Left lung (tissue), 4 donors: ENCODE measurements at regions not wholly inside any gene's neighbourhood (a gene's known extent, or its start where the extent isn't known, plus 50 kb on each side); places are given as distances from the start of the nearest gene placed in this dataset.

Source experiments
- ATAC-seq: fragments of 200-7000 bp; cut with Tn5 transposase; one replicate; pipeline ENCODE4 v1.9.1; 2020; ENCODE audit warnings: moderate library complexity
- DNase-seq, 4 donors: peaks; one replicate each; pipeline ENCODE4 v3.0.0-alpha.2; 2013 to 2020
- H3K27ac ChIP-seq, 2 donors: fragments of 200-600 bp; sonication (generic) in 1 of 2; one replicate each; pipeline versions ENCODE4 v1.5.0 to v1.8.0; 2020 to 2021
- H3K27me3 ChIP-seq, 2 donors: fragments of 200-600 bp; sonication (generic) in 1 of 2; one replicate each; pipeline versions ENCODE4 v1.5.0 to v1.8.0; 2020 to 2021
- H3K36me3 ChIP-seq, 2 donors: fragments of 200-600 bp; sonication (generic) in 1 of 2; one replicate each; pipeline versions ENCODE4 v1.5.0 to v1.8.0; 2020 to 2021
- H3K4me1 ChIP-seq, 2 donors: fragments of 200-600 bp; one replicate each; pipeline ENCODE4 v1.8.0; 2021
- H3K4me3 ChIP-seq, 2 donors: fragments of 200-600 bp; sonication (generic) in 1 of 2; one replicate each; pipeline versions ENCODE4 v1.5.0 to v1.8.0; 2020 to 2021; ENCODE audit warnings: mild to moderate bottlenecking in 1 of 2
- H3K9me3 ChIP-seq, 2 donors: fragments of 200-600 bp; sonication (generic) in 1 of 2; one replicate each; pipeline versions ENCODE4 v1.5.0 to v1.8.0; 2020 to 2021
- CTCF ChIP-seq, 2 donors: fragments of 200-600 bp; sonication (generic) in 1 of 2; IDR thresholded peaks; one replicate each; pipeline versions ENCODE4 v1.5.0 to v1.8.0; 2021; ENCODE audit warnings: antibody characterized with exemption in 2 of 2
- intact Hi-C, 2 donors: fragments of 100-400 bp; cut with DNase I; formaldehyde crosslinking; loops; one replicate each; pipeline versions ENCODE4 v1.11.2 to v1.14.2; 2022
- donor health status: DM: no; HTN: yes; CAD: no.
- donor health status: DM: no; HTN: no; CAD: no.

GRCh38 chr18:2027016-2027415, 544.3 kb downstream of the METTL4 start:
- H3K27ac ChIP-seq: no peak overlapping the region
- no peak for ATAC-seq

GRCh38 chr18:2027756-2028155, 543.5 kb downstream of the METTL4 start:
- DNase-seq (no peak), ATAC-seq (no peak)
- intact Hi-C loops: no loop called here
- Histone ChIP-seq H3K27ac (no peak overlapping the region), H3K9me3 (no peaks in the 10 kb centered on the region), H3K4me1 (no peaks in the 10 kb centered on the region), H3K27me3 (no peaks in the 10 kb centered on the region), H3K4me3 (no peak overlapping the region), H3K36me3 (no peaks in the 10 kb centered on the region)
- no peak for TF ChIP-seq CTCF (IDR thresholded peaks at IDR 0.05)

More at GRCh38 chr18:2027016-2027415, 544.3 kb downstream of the METTL4 start:
- no peaks in the 10 kb centered on the region for H3K27me3 ChIP-seq
- no peak overlapping the region for H3K4me3 ChIP-seq
- no peak for TF ChIP-seq CTCF (IDR thresholded peaks at IDR 0.05)
- intact Hi-C loops: no loop called here
- no peaks in the 10 kb centered on the region for H3K4me1 ChIP-seq
- H3K9me3 ChIP-seq: no peaks in the 10 kb centered on the region
- no peaks in the 10 kb centered on the region for H3K36me3 ChIP-seq
- DNase-seq: no peak

GRCh38 chr18:2028986-2029385, 542.3 kb downstream of the METTL4 start:
- Histone ChIP-seq H3K27ac (no peak overlapping the region), H3K36me3 (no peaks in the 10 kb centered on the region), H3K9me3 (no peaks in the 10 kb centered on the region), H3K4me3 (no peak overlapping the region), H3K4me1 (no peaks in the 10 kb centered on the region), H3K27me3 (no peaks in the 10 kb centered on the region)
- no peak for TF ChIP-seq CTCF (IDR thresholded peaks at IDR 0.05)
- DNase-seq: no peak
- no peak for ATAC-seq
- intact Hi-C loops: no loop called here

GRCh38 chr18:2030647-2031046, 540.7 kb downstream of the METTL4 start:
- no peaks in the 10 kb centered on the region for H3K27me3 ChIP-seq
- H3K4me3 ChIP-seq: no peak overlapping the region
- no peaks in the 10 kb centered on the region for H3K9me3 ChIP-seq
- no peaks in the 10 kb centered on the region for H3K4me1 ChIP-seq
- H3K27ac ChIP-seq: no peak overlapping the region
- no peak for TF ChIP-seq CTCF (IDR thresholded peaks at IDR 0.05)
- DNase-seq: no peak
- intact Hi-C loops: no loop called here
- no peaks in the 10 kb centered on the region for H3K36me3 ChIP-seq
- no peak for ATAC-seq

- H3K9me3 ChIP-seq: no peaks in the 10 kb centered on the region
- no peak for DNase-seq
- no peak for TF ChIP-seq CTCF (IDR thresholded peaks at IDR 0.05)
- H3K4me3 ChIP-seq: no peak overlapping the region
- no peaks in the 10 kb centered on the region for H3K27me3 ChIP-seq
- no peak overlapping the region for H3K27ac ChIP-seq
- no peak for ATAC-seq
- intact Hi-C loops: no loop called here
- H3K4me1 ChIP-seq: no peaks in the 10 kb centered on the region
- no peaks in the 10 kb centered on the region for H3K36me3 ChIP-seq
Observed at GRCh38 chr18:2032036-2032435, 539.3 kb downstream of the METTL4 start.
